ENCODE measurements at regions not wholly inside any gene's neighbourhood (a gene's known extent, or its start where the extent isn't known, plus 50 kb on each side); places are given as distances from the start of the nearest gene placed in this dataset.
"Not testable (repeated sequence)": the region's sequence is repeated elsewhere in the genome, so short reads cannot be mapped to it uniquely, and the experiment has no call there.

GRCh38 chr15:69704700-69705099 lies 252.1 kb downstream of the RPLP1 start:
- WGBS (ENCODE audit: insufficient coverage), result no CpG with 5 or more reads among the region's 4 CpGs

GRCh38 chr15:69706353-69707097 lies 253.9 kb downstream of the RPLP1 start:
- WGBS (ENCODE audit: insufficient coverage), result 71% methylated on average over 1 of the region's 3 CpGs
- peaks cover 2% of the 10 kb centered on the region for H3K27me3 ChIP-seq (ENCODE audit: control insufficient read depth, insufficient read depth, low read length)
- H3K36me3 ChIP-seq (ENCODE audit: control insufficient read depth, insufficient read depth, low read length), result no peaks in the 10 kb centered on the region
- H3K4me3 ChIP-seq (ENCODE audit: low read length), result no peak overlapping the region
- no peak for DNase-seq
- H3K9me3 ChIP-seq (replicated peaks; ENCODE audit: control insufficient read depth, low read depth, low read length), result peaks cover 11% of the 10 kb centered on the region
- H3K4me1 ChIP-seq (ENCODE audit: control insufficient read depth, insufficient read depth, low read length), result peaks cover 15% of the 10 kb centered on the region
- no peak overlapping the region for H3K27ac ChIP-seq (ENCODE audit: low read length)

More at GRCh38 chr15:69704700-69705099, 252.1 kb downstream of the RPLP1 start:
- peaks cover 11% of the 10 kb centered on the region for H3K9me3 ChIP-seq (replicated peaks; ENCODE audit: control insufficient read depth, low read depth, low read length)
- no peak overlapping the region for H3K27ac ChIP-seq (ENCODE audit: low read length)
- H3K4me1 ChIP-seq (ENCODE audit: control insufficient read depth, insufficient read depth, low read length), result peaks cover 15% of the 10 kb centered on the region
- DNase-seq, result no peak
- no peaks in the 10 kb centered on the region for H3K36me3 ChIP-seq (ENCODE audit: control insufficient read depth, insufficient read depth, low read length)
- H3K27me3 ChIP-seq (ENCODE audit: control insufficient read depth, insufficient read depth, low read length), result no peaks in the 10 kb centered on the region
- no peak overlapping the region for H3K4me3 ChIP-seq (ENCODE audit: low read length)

- peaks cover 11% of the 10 kb centered on the region for H3K9me3 ChIP-seq (replicated peaks; ENCODE audit: control insufficient read depth, low read depth, low read length)
- H3K4me3 ChIP-seq (ENCODE audit: low read length); H3K4me1 ChIP-seq (ENCODE audit: control insufficient read depth, insufficient read depth, low read length); H3K27ac ChIP-seq (ENCODE audit: low read length); DNase-seq; H3K27me3 ChIP-seq (ENCODE audit: control insufficient read depth, insufficient read depth, low read length); H3K36me3 ChIP-seq (ENCODE audit: control insufficient read depth, insufficient read depth, low read length): not testable (repeated sequence)
- WGBS (ENCODE audit: insufficient coverage), result 79% methylated on average over 2 of the region's 4 CpGs
Measured at GRCh38 chr15:69707241-69707640, 254.6 kb downstream of the RPLP1 start.

GRCh38 chr15:69708436-69709122 lies 256.0 kb downstream of the RPLP1 start:
- not testable (repeated sequence) for DNase-seq; H3K27ac ChIP-seq (ENCODE audit: low read length); H3K4me3 ChIP-seq (ENCODE audit: low read length); H3K27me3 ChIP-seq (ENCODE audit: control insufficient read depth, insufficient read depth, low read length); H3K36me3 ChIP-seq (ENCODE audit: control insufficient read depth, insufficient read depth, low read length); H3K4me1 ChIP-seq (ENCODE audit: control insufficient read depth, insufficient read depth, low read length)
- H3K9me3 ChIP-seq (replicated peaks; ENCODE audit: control insufficient read depth, low read depth, low read length), result peaks cover 11% of the 10 kb centered on the region
- 86% methylated on average over 3 of the region's 3 CpGs for WGBS (ENCODE audit: insufficient coverage)

GRCh38 chr15:69712991-69713390 lies 260.4 kb downstream of the RPLP1 start:
- Histone ChIP-seq H3K27me3 (ENCODE audit: control insufficient read depth, insufficient read depth, low read length) (peaks cover 12% of the 10 kb centered on the region), H3K4me3 (ENCODE audit: low read length) (no peak overlapping the region), H3K9me3 (replicated peaks; ENCODE audit: control insufficient read depth, low read depth, low read length) (peaks cover 8% of the 10 kb centered on the region), H3K27ac (ENCODE audit: low read length) (no peak overlapping the region), H3K36me3 (ENCODE audit: control insufficient read depth, insufficient read depth, low read length) (no peaks in the 10 kb centered on the region), H3K4me1 (ENCODE audit: control insufficient read depth, insufficient read depth, low read length) (no peaks in the 10 kb centered on the region)
- WGBS (ENCODE audit: insufficient coverage), result no CpG with 5 or more reads among the region's 2 CpGs
- DNase-seq, result no peak

GRCh38 chr15:69713726-69714559 lies 261.3 kb downstream of the RPLP1 start:
- Histone ChIP-seq H3K27me3 (ENCODE audit: control insufficient read depth, insufficient read depth, low read length) (peaks cover 12% of the 10 kb centered on the region), H3K4me1 (ENCODE audit: control insufficient read depth, insufficient read depth, low read length) (no peaks in the 10 kb centered on the region), H3K9me3 (replicated peaks; ENCODE audit: control insufficient read depth, low read depth, low read length) (peaks cover 1% of the 10 kb centered on the region), H3K27ac (ENCODE audit: low read length) (no peak overlapping the region), H3K36me3 (ENCODE audit: control insufficient read depth, insufficient read depth, low read length) (no peaks in the 10 kb centered on the region), H3K4me3 (ENCODE audit: low read length) (no peak overlapping the region)
- DNase-seq, result no peak
- 68% methylated on average over 8 of the region's 9 CpGs for WGBS (ENCODE audit: insufficient coverage)

- Histone ChIP-seq H3K27ac (ENCODE audit: low read length) (no peak overlapping the region), H3K4me1 (ENCODE audit: control insufficient read depth, insufficient read depth, low read length) (no peaks in the 10 kb centered on the region)
- WGBS (ENCODE audit: insufficient coverage), result no CpG with 5 or more reads among the region's 2 CpGs
Measured at GRCh38 chr15:69715210-69715609, 262.6 kb downstream of the RPLP1 start.

GRCh38 chr15:69718436-69718835 lies 265.8 kb downstream of the RPLP1 start:
- Histone ChIP-seq H3K4me1 (ENCODE audit: control insufficient read depth, insufficient read depth, low read length) (peaks cover 5% of the 10 kb centered on the region), H3K36me3 (ENCODE audit: control insufficient read depth, insufficient read depth, low read length) (no peaks in the 10 kb centered on the region), H3K9me3 (replicated peaks; ENCODE audit: control insufficient read depth, low read depth, low read length) (no peaks in the 10 kb centered on the region), H3K27me3 (ENCODE audit: control insufficient read depth, insufficient read depth, low read length) (peaks cover 9% of the 10 kb centered on the region), H3K4me3 (ENCODE audit: low read length) (no peak overlapping the region), H3K27ac (ENCODE audit: low read length) (no peak overlapping the region)
- WGBS (ENCODE audit: insufficient coverage), result no CpG with 5 or more reads among the region's 2 CpGs
- DNase-seq, result no peak

More at GRCh38 chr15:69715210-69715609, 262.6 kb downstream of the RPLP1 start:
- Histone ChIP-seq H3K36me3 (ENCODE audit: control insufficient read depth, insufficient read depth, low read length) (no peaks in the 10 kb centered on the region), H3K4me3 (ENCODE audit: low read length) (no peak overlapping the region), H3K9me3 (replicated peaks; ENCODE audit: control insufficient read depth, low read depth, low read length) (no peaks in the 10 kb centered on the region), H3K27me3 (ENCODE audit: control insufficient read depth, insufficient read depth, low read length) (peaks cover 12% of the 10 kb centered on the region)
- DNase-seq, result no peak

GRCh38 chr15:69718916-69719315 lies 266.3 kb downstream of the RPLP1 start:
- Histone ChIP-seq H3K27me3 (ENCODE audit: control insufficient read depth, insufficient read depth, low read length) (peaks cover 9% of the 10 kb centered on the region), H3K36me3 (ENCODE audit: control insufficient read depth, insufficient read depth, low read length) (no peaks in the 10 kb centered on the region), H3K9me3 (replicated peaks; ENCODE audit: control insufficient read depth, low read depth, low read length) (no peaks in the 10 kb centered on the region), H3K4me3 (ENCODE audit: low read length) (no peak overlapping the region), H3K4me1 (ENCODE audit: control insufficient read depth, insufficient read depth, low read length) (peaks cover 10% of the 10 kb centered on the region), H3K27ac (ENCODE audit: low read length) (no peak overlapping the region)
- DNase-seq, result peak; percentile 51
- WGBS (ENCODE audit: insufficient coverage), result 71% methylated on average over 2 of the region's 4 CpGs
